ENCODE measurements at regions not wholly inside any gene's neighbourhood (a gene's known extent, or its start where the extent isn't known, plus 50 kb on each side); places are given as distances from the start of the nearest gene placed in this dataset.

DNA sequence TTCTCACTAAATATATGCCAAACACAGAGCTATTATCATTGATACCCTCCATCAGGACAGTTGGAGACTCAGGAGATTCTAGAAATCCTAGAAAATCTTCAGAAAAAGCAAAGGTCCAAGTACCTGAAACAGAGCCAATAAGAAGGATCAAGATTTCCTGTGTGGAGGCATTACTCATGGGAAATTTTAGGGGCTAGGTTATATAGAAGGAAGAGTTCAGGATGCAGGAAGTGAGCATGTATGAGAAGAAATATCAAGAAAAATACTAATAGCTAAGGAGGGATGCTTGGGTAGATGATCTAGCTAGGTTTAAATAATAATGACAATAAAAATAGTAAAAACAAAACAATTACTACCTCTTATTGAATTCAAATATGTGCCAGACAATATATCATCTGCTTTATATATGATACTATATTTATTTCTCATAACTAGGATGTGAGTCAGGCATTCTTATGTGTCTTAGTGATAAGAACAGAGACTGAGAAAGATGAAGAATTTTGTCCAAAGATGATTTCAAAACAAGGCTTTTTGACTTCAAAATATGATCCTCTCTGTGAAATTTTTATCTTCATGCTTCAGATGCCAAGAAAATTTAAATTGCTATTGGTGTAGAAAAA, 66.4 kb upstream of the HHIP start:
- DNase-seq = no peak

DNA sequence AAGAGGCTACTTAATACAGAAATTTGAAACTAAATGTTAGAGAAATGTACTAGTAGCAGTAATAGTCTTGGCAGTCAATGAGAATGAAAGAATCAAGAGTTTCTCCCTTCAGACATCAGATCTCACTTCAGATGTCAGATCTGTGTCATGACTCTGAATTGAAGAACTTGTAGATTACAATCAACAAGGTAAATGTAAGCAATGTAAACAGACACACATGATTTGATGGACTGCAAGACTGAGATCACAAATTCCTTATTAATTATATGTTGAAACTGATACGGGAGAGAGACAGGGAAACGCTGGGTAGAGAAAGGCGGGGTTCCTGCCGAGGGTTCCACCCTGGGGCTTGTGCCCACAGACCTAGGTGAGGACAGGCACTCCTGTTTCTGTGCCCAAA, 65.5 kb upstream of the HHIP start:
- DNase-seq = no peak

DNA sequence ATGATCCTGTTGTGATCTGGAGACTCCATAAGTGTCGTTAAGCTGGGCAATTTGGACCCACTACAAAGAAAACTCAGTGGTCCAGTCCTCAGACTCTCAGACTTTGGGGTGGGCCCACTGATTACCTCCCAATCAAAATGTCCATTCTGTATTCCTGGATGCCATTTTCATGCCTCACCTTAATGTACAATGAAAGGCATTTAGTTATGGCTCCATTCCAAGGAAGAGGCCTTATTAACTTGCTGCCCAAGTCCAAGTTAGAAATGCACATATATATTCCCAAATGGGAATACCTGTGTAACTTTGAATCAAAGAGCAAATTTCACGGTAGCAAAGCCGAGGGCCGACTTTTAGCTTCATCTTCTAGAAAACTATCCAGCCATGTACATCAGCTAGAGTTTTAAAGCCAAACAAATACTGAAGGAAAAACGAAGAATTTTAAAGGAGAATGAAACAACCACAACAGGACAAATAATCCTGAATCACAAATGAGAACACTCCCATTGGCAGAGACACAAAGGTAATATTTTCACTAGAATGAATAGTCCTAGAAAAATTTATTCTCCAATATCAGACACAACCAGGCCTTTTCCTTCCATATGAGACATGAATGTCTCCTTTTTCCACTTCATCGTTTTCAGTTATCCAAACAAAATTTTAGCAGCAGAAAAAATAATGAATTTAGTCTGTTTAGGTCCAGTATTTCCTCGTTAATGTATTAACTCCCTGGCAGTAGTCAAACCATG, 63.7 kb upstream of the HHIP start:
- no peak for DNase-seq

DNA sequence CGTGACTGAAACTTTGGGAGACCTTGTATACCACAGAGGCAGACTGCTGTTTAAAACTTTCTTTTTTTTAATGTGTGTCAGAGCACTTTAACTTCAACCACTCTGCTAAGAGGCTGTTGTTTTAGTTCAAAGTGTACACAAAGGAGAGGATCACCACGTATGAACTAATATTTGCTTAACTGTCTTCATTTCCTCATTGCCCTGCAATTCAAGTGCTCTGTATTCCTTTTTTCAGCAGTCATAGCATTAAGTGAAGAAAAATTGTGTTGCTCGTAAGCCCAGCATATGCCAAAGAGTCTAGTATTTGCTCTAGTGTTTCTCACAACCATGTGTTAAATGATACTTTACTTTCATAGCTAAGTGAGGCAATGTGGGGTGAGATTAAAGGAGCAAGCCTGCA, 63.0 kb upstream of the HHIP start:
- DNase-seq = no peak

DNA sequence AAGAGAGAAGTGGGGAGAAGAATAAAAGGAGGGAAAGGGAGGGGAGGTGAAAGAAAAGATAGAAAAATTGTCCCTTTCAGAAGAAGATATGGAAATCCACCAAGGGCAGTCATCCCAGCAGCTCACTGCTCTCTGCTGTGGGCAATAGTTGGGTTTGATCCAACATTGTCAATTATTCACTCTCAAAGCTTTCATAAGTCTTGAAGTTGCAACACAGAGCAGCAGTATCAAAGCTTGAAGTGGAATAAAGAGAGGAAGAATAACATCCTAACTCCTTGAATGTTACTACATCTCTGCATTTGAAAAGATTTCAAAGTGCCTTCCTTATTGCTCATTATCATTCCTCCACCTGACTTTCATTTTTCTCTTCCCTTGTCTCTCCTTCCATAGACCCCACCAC, 62.3 kb upstream of the HHIP start:
- no peak for DNase-seq

DNA sequence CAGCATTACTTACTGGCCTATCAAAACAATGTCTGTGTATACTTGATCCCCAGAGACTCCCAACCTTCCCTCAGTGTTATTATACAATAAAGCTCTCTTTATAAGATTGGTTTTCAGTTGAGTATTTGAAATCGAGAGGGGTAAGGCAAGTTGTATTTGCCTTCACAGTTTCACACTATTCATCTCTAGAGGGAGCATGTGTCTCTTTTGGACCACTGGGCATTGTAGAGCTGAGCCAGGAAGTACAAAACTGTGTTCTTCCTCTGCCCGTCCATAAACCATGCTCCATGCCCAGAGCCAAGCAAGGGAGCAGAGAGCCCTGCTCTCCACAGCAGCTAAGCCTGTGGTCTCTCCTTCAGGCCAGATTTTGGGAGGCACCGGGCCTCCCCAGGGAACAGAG, 61.5 kb upstream of the HHIP start:
- no peak for DNase-seq

DNA sequence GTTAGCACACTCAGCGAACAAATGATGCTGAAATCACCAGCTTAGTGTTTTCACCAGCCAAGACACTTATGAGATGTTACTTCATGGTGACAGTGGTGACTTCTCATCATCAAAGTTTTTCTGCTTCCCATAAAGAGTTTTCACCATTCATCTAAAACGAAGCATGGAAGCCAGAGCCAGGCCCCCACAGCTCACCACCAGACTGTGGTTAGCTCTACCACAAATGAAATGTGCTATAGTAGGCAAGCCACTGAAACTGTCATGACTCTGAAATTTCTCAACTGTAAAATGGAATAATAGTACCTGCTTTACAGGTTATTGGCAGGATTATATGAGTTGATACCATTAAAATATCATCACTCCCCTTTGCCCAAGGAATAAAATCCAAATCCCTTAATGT, 56.4 kb upstream of the HHIP start:
- no peak for DNase-seq

DNA sequence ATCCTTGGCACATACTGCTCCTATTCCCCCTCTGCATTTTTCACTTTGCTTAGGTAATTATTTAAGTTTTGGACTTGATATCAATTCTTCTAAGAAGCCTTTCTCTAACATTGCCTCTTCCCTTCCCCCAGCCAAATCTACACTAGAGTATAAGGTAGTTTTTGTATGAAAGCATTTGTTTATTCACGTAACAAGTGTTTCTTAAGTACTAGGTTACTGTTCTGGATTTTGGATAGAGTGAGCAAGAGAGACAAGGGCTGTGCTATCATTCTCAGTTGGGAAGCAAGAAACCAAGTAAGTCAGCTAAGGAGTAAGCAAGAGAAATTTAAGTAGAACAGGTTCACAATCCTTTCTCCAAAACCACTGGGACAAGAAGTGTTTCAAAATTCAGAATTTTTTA, 55.9 kb upstream of the HHIP start:
- no peak for DNase-seq

DNA sequence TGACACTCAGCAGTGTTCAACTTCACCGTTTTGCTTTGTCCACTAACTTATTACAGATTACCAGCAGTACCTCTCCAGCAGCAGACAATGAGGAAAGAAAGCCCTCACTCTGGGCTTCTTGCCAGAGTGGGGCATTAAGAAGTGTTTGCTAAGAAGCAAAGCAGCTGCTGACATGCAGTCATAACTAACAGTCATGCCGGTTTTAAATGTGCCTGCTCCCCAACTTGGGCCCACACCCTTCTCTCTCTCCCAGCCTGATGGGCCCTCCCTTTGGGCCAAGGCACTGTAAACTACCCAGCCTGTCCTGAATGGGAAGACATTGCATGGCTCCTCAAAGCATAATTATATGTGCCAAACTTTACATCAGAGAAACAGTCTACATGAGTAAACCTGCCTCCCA, 54.6 kb upstream of the HHIP start:
- DNase-seq = no peak

DNA sequence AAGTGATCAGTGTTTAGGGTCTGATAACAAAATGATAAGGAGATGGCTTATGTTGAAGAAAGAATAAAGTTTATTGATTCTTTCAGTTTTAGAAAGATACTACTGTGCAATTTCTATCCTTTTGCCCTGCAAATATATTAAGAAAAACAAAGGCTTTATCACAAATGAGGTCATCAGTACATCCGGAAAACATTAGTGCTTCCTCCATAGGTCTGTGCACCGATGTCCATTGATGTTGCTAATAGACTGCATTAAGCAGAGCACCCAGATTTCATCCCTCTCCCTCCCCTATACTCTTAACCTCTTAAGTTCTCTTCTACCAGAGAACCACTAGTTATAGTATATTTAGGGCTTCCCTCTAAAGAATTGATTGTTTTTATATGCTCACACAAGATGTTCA, 53.7 kb upstream of the HHIP start:
- no peak for DNase-seq

DNA sequence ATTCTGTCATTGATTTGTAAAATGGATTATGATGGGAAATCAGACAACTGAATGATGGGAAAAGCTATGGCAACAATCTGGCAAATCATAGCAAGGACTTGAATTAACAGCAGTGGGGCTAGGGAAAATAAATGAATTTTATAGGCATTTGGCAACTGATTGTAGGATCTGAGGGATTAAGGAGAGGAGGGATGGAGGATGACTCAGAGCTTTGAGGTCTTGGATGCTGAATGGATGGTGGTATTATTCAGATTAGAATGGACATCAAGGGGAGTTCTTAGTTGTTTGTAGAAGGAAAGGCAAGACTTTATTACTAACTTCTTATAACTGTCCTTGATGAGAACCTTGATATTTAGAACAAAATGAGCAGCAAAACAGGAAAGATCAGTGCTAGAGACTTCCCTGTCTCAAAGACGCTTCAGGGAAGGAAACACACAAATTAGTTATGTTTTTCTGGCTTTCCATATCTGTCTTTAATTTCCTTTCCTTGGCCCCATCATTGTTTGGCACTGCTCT, 51.4 kb upstream of the HHIP start:
- DNase-seq = no peak

DNA sequence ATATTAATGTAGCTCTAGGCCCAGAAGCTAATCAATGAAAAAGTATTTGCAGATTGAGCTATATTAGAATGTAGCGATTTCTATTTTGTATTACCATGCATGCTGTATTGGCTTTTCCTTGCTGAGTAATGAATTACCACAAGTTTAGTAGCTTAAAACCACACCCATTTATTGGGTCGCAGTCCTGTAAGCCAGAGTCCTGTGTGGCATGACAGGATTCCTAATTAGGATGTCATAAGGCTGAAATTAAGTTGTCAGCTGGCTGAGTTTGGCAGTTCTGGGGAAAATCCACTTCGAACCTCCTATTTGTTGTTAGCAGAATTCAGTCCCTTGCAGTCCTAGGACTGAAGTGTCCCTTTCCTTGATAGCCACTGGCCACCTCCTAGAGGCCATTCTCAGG, 50.3 kb upstream of the HHIP start:
- DNase-seq = no peak
